ENCODE measurements at regions not wholly inside any gene's neighbourhood (a gene's known extent, or its start where the extent isn't known, plus 50 kb on each side); places are given as distances from the start of the nearest gene placed in this dataset.

DNA sequence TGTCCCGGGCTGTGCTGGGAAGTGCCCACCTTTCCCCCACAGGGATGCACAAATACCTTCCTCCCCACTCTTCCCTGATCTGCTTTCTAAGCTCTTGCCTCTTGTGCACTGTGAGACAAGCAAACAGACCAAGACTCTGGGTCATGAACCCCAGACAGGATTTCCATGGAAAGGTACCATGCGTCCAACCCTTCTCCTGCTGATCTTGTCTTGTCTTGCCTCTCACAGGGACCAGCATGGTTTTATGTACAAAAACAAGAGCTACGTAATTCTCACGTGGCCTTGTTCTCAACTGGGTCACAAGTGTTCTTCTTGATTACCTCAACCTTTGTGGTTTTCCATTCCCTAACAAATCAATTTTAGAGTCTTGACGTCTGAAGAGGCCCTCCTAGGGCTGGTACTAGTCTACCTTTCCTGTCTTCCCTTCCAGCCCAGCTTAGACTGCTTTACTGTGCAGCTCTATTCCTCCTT lies 176.5 kb upstream of the MAP3K1 start:
- TF ChIP-seq, protein P1, sequence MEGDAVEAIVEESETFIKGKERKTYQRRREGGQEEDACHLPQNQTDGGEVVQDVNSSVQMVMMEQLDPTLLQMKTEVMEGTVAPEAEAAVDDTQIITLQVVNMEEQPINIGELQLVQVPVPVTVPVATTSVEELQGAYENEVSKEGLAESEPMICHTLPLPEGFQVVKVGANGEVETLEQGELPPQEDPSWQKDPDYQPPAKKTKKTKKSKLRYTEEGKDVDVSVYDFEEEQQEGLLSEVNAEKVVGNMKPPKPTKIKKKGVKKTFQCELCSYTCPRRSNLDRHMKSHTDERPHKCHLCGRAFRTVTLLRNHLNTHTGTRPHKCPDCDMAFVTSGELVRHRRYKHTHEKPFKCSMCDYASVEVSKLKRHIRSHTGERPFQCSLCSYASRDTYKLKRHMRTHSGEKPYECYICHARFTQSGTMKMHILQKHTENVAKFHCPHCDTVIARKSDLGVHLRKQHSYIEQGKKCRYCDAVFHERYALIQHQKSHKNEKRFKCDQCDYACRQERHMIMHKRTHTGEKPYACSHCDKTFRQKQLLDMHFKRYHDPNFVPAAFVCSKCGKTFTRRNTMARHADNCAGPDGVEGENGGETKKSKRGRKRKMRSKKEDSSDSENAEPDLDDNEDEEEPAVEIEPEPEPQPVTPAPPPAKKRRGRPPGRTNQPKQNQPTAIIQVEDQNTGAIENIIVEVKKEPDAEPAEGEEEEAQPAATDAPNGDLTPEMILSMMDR (IDR thresholded peaks at IDR 0.05), result no peak
- Histone ChIP-seq H3K27me3 (no peaks in the 10 kb centered on the region), H3K4me1 (peaks cover 0 to 10% (median 0%) of the 10 kb centered on the region in 9 donors), H3K36me3 (no peaks in the 10 kb centered on the region), H3K4me3 (no peak overlapping the region), H3K27ac (no peak overlapping the region), H3K9me3 (no peaks in the 10 kb centered on the region)
- ATAC-seq, result no peak
- no peak for DNase-seq
- intact Hi-C loops (cut with DNase I), result no loop called here
- 95 to 96% methylated on average over 5 of the region's 5 CpGs for WGBS, 2 donors

DNA sequence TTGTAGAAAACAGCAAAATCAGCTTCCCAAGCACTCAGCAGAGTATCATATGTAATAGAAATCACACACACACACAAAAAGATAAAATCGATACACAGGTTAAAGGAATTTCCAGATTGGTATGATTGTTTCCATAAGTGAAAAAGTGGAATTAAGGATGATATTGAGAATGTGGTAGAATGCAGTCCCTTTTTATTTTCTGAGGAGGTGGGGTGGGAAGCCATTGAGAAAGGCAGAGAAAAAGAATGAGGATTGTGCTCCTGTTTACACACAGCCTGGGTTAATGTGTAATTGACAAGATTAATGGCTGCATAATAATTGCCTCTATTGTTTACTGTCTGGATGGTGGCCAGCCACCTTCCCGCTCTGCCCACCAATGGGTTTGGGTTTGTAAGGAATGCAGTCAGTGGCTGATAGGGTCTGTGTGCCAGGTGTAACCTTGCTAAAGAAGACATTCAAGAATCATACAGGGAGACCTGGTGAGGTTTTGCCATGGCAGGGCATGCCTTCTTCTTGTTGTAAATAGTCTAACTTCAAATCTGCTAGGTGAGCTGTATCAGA lies 177.2 kb upstream of the MAP3K1 start:
- 82 to 88% methylated on average over 2 of the region's 2 CpGs for WGBS, 2 donors
- no peak overlapping the region for H3K4me3 ChIP-seq
- no peaks in the 10 kb centered on the region for H3K9me3 ChIP-seq
- H3K36me3 ChIP-seq, result no peaks in the 10 kb centered on the region
- H3K27me3 ChIP-seq, result no peaks in the 10 kb centered on the region
- H3K27ac ChIP-seq, result no peak overlapping the region
- DNase-seq, result no peak
- intact Hi-C loops (cut with DNase I), result no loop called here
- TF ChIP-seq, protein P1 (IDR thresholded peaks at IDR 0.05), result no peak
- H3K4me1 ChIP-seq, result peaks cover 0 to 10% (median 0%) of the 10 kb centered on the region in 9 donors
- ATAC-seq, result no peak

DNA sequence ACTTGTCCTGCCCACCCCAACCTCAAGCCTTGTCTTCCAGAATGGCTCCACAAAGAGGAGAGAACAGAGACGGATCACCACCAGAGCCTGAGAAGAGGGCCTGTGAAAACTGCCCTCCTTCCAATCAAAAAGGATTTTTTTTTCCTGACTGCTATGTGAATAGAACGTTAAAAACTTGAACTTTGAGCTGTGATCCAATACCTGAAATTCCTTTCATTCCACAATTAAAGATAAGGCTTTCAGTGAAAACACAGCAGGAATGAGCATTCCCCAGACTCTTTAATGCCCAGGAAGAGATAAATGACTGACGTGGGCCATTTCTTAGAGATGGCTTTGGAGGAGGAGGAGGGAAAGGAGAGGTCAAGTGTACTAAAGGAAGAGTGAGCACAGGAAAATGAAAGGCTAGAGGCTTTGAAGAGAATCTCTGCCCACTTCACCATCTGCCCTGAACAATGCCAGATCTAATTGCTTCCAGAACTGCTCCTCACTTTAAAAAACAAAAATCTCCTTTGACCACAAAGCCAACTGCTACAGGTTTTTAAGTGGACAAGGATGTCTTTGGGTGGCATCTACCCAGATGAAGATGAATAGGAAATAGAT lies 177.9 kb upstream of the MAP3K1 start:
- H3K4me1 ChIP-seq, result peaks cover 0 to 10% (median 0%) of the 10 kb centered on the region in 9 donors
- H3K36me3 ChIP-seq, result no peaks in the 10 kb centered on the region
- WGBS, 2 donors, result 59 to 60% methylated on average over 3 of the region's 3 CpGs
- H3K9me3 ChIP-seq, result no peaks in the 10 kb centered on the region
- intact Hi-C loops (cut with DNase I), result no loop called here
- no peaks in the 10 kb centered on the region for H3K27me3 ChIP-seq
- H3K4me3 ChIP-seq, result no peak overlapping the region
- no peak overlapping the region for H3K27ac ChIP-seq
- no peak for DNase-seq
- TF ChIP-seq, protein P1 (IDR thresholded peaks at IDR 0.05), result no peak
- ATAC-seq, result no peak

DNA sequence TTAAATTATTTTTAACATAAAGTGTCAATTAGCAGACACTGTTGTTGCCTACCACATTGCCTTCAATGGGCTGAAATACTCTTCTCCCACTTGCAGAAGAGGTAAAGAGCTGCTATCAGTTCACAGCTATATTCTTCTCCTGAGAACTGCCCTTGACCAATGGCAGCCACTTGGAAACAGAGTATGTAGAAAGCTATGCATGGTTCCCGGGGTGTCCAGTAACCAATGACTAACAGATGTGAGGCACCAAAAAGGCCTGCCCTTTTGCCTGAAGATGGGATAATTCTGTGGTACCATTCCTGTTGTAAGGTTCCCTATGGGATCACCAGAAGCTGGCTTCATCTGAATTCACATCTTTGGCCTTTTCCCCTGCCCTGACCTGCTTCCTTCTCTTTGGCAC lies 181.4 kb upstream of the MAP3K1 start:
- Histone ChIP-seq H3K9me3 (no peaks in the 10 kb centered on the region), H3K4me1 (no peaks in the 10 kb centered on the region), H3K36me3 (no peaks in the 10 kb centered on the region), H3K27ac (no peak overlapping the region), H3K27me3 (no peaks in the 10 kb centered on the region), H3K4me3 (no peak overlapping the region)
- 86 to 100% methylated on average over 1 of the region's 1 CpG for WGBS, 2 donors
- TF ChIP-seq, protein P1 (IDR thresholded peaks at IDR 0.05), result no peak
- intact Hi-C loops (cut with DNase I), result no loop called here
- ATAC-seq, result no peak
- DNase-seq, result no peak

Data from heart right ventricle (tissue), 16 donors.